ENCODE measurements at regions not wholly inside any gene's neighbourhood (a gene's known extent, or its start where the extent isn't known, plus 50 kb on each side); places are given as distances from the start of the nearest gene placed in this dataset.
A peak's percentile ranks its signal among the peaks of the same experiment; 100 is the strongest.
"Not testable (repeated sequence)": the region's sequence is repeated elsewhere in the genome, so short reads cannot be mapped to it uniquely, and the experiment has no call there.

GRCh38 chr17:20867938-20868661 is 174.7 kb downstream of the USP22 start:
- TF ChIP-seq U2AF1 (optimal IDR thresholded peaks at IDR 0.05; ENCODE audit: low read depth, low read length), result not testable (repeated sequence)
- TF ChIP-seq POLR2AphosphoS5 (IDR thresholded peaks at IDR 0.05; ENCODE audit: control insufficient read depth, insufficient read depth, low read depth, low read length), result peak; percentile 77
